AG10803 (cell line): ENCODE measurements at regions not wholly inside any gene's neighbourhood (a gene's known extent, or its start where the extent isn't known, plus 50 kb on each side); places are given as distances from the start of the nearest gene placed in this dataset.

Source experiments
- DNase-seq: peaks from one replicate; pipeline ENCODE4 v3.0.0; 2010; ENCODE audit warnings: low read depth
- H3K4me3 ChIP-seq: 2 replicates; pipeline ENCODE4 v1.5.1; 2011; ENCODE audit warnings: mild to moderate bottlenecking, low read length, control low read depth
- TF ChIP-seq, protein P1 (sequence below): conservative IDR thresholded peaks from 2 replicates; pipeline ENCODE4 v1.5.1; 2011; ENCODE audit warnings: mild to moderate bottlenecking, low read length, control low read depth, inconsistent platforms

DNA sequence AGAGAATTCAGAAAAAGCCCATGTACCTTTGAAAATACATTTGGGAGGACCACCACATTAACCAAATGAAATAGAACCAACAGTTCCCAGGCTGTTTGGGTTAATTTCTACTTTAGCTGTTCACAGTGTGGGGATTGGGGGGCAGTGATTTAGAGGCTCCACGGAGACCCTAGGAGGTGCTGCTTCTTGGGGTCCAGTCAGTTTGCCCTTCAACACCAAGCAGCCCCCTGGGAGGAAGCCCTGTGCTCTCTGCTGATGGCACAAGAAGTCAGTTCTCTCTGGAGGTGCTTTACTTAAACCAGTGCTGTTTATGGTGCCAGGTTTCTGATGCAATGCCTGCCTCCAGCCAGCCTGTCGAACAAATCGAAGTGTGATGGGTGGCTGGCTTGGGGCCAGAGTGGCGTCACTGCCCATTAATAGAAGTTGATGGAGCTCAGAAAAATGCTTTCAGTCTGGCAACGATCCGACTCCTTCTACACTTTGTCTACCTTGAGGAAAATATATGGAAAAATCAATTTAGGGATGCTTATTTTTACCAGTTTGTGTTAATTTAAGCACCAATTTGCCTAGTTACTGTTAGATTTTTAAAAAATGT lies 134.0 kb downstream of the SNX18 start:
- TF ChIP-seq, protein P1, sequence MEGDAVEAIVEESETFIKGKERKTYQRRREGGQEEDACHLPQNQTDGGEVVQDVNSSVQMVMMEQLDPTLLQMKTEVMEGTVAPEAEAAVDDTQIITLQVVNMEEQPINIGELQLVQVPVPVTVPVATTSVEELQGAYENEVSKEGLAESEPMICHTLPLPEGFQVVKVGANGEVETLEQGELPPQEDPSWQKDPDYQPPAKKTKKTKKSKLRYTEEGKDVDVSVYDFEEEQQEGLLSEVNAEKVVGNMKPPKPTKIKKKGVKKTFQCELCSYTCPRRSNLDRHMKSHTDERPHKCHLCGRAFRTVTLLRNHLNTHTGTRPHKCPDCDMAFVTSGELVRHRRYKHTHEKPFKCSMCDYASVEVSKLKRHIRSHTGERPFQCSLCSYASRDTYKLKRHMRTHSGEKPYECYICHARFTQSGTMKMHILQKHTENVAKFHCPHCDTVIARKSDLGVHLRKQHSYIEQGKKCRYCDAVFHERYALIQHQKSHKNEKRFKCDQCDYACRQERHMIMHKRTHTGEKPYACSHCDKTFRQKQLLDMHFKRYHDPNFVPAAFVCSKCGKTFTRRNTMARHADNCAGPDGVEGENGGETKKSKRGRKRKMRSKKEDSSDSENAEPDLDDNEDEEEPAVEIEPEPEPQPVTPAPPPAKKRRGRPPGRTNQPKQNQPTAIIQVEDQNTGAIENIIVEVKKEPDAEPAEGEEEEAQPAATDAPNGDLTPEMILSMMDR = no peak
- no peak overlapping the region for H3K4me3 ChIP-seq
- DNase-seq = peak; percentile 80

DNA sequence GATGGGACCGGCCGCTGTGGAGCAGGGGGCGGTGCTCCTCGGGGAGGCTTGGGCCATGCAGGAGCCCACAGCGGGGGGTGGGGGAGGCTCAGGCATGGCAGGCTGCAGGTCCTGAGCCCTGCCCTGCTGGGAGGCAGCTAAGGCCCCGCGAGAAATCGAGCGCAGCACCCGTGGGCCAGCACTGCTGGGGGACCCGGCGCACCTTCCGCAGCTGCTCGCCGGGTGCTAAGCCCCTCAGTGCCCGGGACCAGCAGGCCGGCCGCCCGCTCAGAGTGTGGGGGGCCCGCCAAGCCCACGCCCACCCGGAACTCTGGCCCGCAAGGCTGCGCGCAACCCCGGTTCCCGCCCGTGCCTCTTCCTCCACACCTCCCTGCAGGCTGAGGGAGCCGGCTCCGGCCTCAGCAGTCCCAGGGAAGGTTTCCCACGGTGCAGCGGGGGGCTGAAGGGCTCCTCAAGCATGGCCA lies 131.5 kb downstream of the SNX18 start:
- no peak overlapping the region for H3K4me3 ChIP-seq
- no peak for DNase-seq
- TF ChIP-seq, protein P1 = no peak

DNA sequence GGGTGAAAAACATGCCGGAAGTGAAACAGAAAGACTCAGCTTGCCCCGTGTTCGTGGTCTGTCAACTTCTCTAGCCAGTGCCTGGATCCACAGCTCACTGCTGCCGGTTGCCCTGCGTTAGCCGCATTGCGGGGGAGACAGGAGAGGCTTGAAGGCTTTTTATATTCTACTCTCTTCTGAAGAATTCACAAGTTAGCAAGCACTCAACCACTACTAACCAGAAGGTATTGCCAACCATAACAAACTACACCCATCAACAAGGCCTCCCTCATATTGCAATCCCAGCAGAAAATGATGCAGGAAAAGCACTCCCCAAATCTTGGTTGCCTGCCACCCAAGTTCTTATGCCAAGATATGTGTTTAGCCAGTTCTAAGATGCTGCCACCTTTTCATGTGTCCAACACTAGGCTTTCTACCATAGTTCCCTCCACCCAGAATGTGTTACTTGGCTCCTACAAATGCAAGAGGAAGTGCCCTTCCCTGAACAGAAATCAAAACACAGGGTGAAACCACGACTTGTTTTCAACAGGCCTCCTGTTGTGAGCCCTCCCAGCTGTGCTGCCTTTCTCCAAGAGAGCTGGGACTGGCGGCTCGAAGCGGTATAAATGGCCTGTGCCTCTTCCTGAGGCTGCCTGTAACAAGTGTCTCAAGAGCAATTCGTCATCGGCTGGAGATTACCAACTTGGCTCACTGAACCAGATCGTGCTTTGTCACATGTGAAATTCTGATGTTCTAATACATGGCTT lies 129.0 kb downstream of the SNX18 start:
- DNase-seq = peak; percentile 85
- TF ChIP-seq, protein P1 = no peak
- H3K4me3 ChIP-seq = peak overlapping the region; percentile 23

DNA sequence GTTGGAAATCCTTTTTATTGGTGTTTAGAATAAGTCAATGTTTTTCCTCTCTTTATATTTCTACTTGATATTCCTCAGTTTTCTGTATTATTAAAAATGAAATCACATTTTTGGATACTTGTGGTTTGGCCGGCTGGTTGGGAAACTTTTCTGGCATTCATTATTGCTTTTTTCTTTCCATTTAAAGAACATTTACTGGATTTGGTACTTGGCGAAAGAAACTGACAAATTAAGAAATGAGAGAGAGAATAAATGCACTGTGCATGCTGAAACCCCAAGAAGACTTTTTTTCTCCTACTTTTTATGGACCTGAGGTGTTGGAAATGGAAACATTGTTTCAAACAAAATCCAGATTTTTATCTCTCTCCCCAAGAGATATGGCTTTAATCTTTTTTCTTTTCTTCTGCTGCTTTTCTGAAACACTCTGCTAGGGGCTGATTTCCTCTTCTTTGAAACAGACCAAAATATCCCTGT lies 128.4 kb downstream of the SNX18 start:
- peak overlapping the region; percentile 23 for H3K4me3 ChIP-seq
- DNase-seq = peak; percentile 58
- TF ChIP-seq, protein P1 = no peak

DNA sequence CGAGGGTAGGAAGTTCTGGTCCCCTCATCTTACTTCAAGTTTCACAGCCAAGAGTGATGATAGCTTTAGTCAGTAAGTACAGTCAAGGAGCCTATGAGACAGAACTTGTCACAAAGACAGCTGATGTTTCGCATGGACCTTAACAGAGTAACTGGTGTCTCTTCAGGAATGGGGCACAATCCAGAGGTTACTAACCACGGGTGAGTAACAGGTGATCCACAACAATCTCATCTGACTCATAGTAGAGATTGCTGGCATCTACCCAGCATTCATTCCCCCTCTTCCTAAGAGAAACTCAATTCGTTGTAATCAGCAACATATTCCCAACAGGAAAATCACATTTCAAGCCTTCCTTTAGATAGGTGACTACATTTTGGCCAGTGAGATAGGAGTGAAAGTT lies 126.7 kb downstream of the SNX18 start:
- DNase-seq = peak; percentile 82
- no peak overlapping the region for H3K4me3 ChIP-seq
- TF ChIP-seq, protein P1 = no peak

DNA sequence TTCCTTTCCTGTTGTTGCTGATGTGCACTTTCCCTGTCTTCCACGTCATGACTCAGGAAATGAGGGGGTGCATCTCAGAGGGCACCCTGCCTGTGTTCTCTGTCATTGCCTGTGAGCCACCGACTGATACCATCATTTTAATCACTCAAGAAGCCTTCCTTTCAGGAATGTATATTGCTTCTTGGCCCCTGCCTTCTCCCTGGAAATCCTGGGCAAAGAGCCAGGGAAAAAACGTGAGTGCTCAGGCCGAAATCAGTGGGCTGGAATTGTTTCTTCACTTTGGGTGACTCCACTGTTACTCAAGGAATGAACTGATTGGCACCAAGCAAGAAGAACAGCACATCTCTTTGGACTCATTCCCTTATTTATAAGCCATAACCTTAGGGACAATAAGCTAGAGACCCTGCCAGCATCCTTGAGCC lies 126.1 kb downstream of the SNX18 start:
- no peak overlapping the region for H3K4me3 ChIP-seq
- peak; percentile 94 for DNase-seq
- TF ChIP-seq, protein P1 = no peak

DNA sequence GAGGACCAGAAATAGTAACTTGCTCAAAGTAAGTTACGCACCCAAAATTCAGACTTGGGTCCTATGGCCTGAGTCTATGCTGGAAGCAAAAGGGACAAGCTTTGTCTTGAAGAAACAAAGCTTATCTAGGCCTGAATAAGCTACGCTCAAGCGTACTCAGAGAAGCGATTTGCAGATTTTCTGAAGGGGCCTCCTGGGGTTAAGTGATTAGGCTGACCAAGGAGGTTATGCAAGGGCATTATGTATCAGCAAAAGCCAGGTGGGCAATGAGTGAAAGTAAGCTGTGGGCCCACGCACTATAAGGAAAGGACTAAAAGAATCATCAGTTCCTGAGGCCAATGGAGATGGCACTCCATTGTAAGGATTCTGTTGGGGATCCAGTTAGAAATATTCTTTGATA lies 122.1 kb downstream of the SNX18 start:
- TF ChIP-seq, protein P1 = no peak
- DNase-seq = no peak
- no peak overlapping the region for H3K4me3 ChIP-seq
